ENCODE measurements at regions not wholly inside any gene's neighbourhood (a gene's known extent, or its start where the extent isn't known, plus 50 kb on each side); places are given as distances from the start of the nearest gene placed in this dataset.

DNA sequence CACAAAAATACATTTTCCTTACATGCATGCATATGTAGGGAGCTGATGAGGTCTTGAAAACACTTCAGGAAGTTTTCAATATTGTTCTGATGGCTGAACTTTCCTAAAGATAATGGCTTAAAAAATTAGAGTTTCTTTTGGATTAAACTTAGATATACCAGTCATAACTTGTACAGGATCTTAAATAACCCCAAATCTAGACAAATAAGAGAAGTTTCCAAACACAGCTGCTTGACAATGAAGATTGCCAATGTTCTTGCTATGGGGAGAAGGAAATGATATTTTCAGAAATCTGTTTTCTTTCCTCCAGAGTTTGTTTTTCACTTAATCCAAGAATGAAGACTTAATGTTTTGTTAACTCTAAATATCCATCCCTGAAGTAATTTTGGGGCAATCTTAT lies 54.6 kb upstream of the SPTBN1 start:
- H3K4me1 ChIP-seq (ENCODE audit: control insufficient read depth, extremely low read depth, insufficient read depth, low read length): no peaks in the 10 kb centered on the region
- no peaks in the 10 kb centered on the region for H4K20me1 ChIP-seq (ENCODE audit: control insufficient read depth, extremely low read depth, insufficient read depth, low read length)
- no peak overlapping the region for H3K4me2 ChIP-seq (ENCODE audit: control insufficient read depth, extremely low read depth, insufficient read depth, low read depth, low read length)
- H3K4me3 ChIP-seq (ENCODE audit: control insufficient read depth in 2 of 3, extremely low read depth in 1 of 3, insufficient read depth in 2 of 3, low read depth in 1 of 3, low read length in 3 of 3): no peak overlapping the region
- no peaks in the 10 kb centered on the region for H3K36me3 ChIP-seq (ENCODE audit: control insufficient read depth in 2 of 2, extremely low read depth in 1 of 2, insufficient read depth in 2 of 2, low read length in 2 of 2)
- TF ChIP-seq, protein P1, sequence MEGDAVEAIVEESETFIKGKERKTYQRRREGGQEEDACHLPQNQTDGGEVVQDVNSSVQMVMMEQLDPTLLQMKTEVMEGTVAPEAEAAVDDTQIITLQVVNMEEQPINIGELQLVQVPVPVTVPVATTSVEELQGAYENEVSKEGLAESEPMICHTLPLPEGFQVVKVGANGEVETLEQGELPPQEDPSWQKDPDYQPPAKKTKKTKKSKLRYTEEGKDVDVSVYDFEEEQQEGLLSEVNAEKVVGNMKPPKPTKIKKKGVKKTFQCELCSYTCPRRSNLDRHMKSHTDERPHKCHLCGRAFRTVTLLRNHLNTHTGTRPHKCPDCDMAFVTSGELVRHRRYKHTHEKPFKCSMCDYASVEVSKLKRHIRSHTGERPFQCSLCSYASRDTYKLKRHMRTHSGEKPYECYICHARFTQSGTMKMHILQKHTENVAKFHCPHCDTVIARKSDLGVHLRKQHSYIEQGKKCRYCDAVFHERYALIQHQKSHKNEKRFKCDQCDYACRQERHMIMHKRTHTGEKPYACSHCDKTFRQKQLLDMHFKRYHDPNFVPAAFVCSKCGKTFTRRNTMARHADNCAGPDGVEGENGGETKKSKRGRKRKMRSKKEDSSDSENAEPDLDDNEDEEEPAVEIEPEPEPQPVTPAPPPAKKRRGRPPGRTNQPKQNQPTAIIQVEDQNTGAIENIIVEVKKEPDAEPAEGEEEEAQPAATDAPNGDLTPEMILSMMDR (optimal IDR thresholded peaks at IDR 0.05 in 1 of 3, IDR thresholded peaks at IDR 0.05 in 1 of 3, conservative IDR thresholded peaks at IDR 0.05 in 1 of 3; ENCODE audit: extremely low read depth in 1 of 3, insufficient read depth in 2 of 3, low read length in 3 of 3): no peak
- no peak for TF ChIP-seq EZH2 (IDR thresholded peaks at IDR 0.05; ENCODE audit: low read length)
- H2AFZ ChIP-seq (ENCODE audit: control insufficient read depth, low read length): no peak overlapping the region
- FAIRE-seq (no peak), DNase-seq (ENCODE audit: low read depth, low spot score) (no peak)
- no peak overlapping the region for H3K27ac ChIP-seq (ENCODE audit: control insufficient read depth, insufficient read depth, low read length)
- dilution Hi-C loops (cut with MboI; ENCODE audit: extremely low pct_ligation_motif_present, low sequenced_read_pairs): no loop called here
- H3K27me3 ChIP-seq (ENCODE audit: control insufficient read depth, extremely low read depth, insufficient read depth, low read length): no peaks in the 10 kb centered on the region
- no peaks in the 10 kb centered on the region for H3K9me1 ChIP-seq (ENCODE audit: control insufficient read depth, extremely low read depth, insufficient read depth, low read length)
- no peaks in the 10 kb centered on the region for H3K79me2 ChIP-seq (ENCODE audit: control insufficient read depth, insufficient read depth, low read length)
- no peaks in the 10 kb centered on the region for H3K9me3 ChIP-seq (ENCODE audit: control insufficient read depth, low read depth, low read length)
- no peak overlapping the region for H3K9ac ChIP-seq (ENCODE audit: control insufficient read depth, extremely low read depth, insufficient read depth, low read length)

DNA sequence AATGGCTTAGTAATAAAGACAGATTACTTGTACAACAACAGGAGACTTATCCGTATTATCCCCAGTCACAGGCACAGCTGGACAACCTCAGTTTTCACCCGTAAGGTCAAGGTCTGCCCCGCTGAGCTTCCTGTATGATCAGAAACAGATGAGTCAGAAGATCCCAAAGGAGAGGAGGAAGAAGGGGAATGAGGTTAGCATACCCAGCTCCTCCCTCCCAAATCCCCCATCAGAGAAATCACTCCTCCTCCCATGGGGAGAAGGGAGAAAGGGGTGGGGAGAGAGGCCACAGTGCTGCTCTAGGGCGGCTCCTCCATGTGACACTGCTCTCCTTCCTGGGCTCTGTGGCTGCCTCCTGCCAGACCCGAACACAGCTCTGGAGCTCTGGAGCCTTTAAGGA lies 53.8 kb upstream of the SPTBN1 start:
- H3K27ac ChIP-seq (ENCODE audit: control insufficient read depth, insufficient read depth, low read length): no peak overlapping the region
- H3K4me1 ChIP-seq (ENCODE audit: control insufficient read depth, extremely low read depth, insufficient read depth, low read length): no peaks in the 10 kb centered on the region
- no peak for FAIRE-seq
- H3K36me3 ChIP-seq (ENCODE audit: control insufficient read depth in 2 of 2, extremely low read depth in 1 of 2, insufficient read depth in 2 of 2, low read length in 2 of 2): no peaks in the 10 kb centered on the region
- H3K9me3 ChIP-seq (ENCODE audit: control insufficient read depth, low read depth, low read length): no peaks in the 10 kb centered on the region
- DNase-seq (ENCODE audit: low read depth, low spot score): no peak
- no peak overlapping the region for H3K4me2 ChIP-seq (ENCODE audit: control insufficient read depth, extremely low read depth, insufficient read depth, low read depth, low read length)
- H3K9ac ChIP-seq (ENCODE audit: control insufficient read depth, extremely low read depth, insufficient read depth, low read length): no peak overlapping the region
- H3K4me3 ChIP-seq (ENCODE audit: control insufficient read depth in 2 of 3, extremely low read depth in 1 of 3, insufficient read depth in 2 of 3, low read depth in 1 of 3, low read length in 3 of 3): no peak overlapping the region
- no peak overlapping the region for H2AFZ ChIP-seq (ENCODE audit: control insufficient read depth, low read length)
- H3K9me1 ChIP-seq (ENCODE audit: control insufficient read depth, extremely low read depth, insufficient read depth, low read length): no peaks in the 10 kb centered on the region
- H3K27me3 ChIP-seq (ENCODE audit: control insufficient read depth, extremely low read depth, insufficient read depth, low read length): no peaks in the 10 kb centered on the region
- no peaks in the 10 kb centered on the region for H3K79me2 ChIP-seq (ENCODE audit: control insufficient read depth, insufficient read depth, low read length)
- H4K20me1 ChIP-seq (ENCODE audit: control insufficient read depth, extremely low read depth, insufficient read depth, low read length): no peaks in the 10 kb centered on the region
- dilution Hi-C loops (cut with MboI; ENCODE audit: extremely low pct_ligation_motif_present, low sequenced_read_pairs): no loop called here
- TF ChIP-seq EZH2 (IDR thresholded peaks at IDR 0.05; ENCODE audit: low read length): no peak
- TF ChIP-seq, protein P1 (optimal IDR thresholded peaks at IDR 0.05 in 1 of 3, IDR thresholded peaks at IDR 0.05 in 1 of 3, conservative IDR thresholded peaks at IDR 0.05 in 1 of 3; ENCODE audit: extremely low read depth in 1 of 3, insufficient read depth in 2 of 3, low read length in 3 of 3): no peak

Data from keratinocyte (primary cell).